Mesothelial cell of epicardium (in vitro differentiated cells): ENCODE measurements at regions not wholly inside any gene's neighbourhood (a gene's known extent, or its start where the extent isn't known, plus 50 kb on each side); places are given as distances from the start of the nearest gene placed in this dataset.

Experiments used
- DNase-seq, 2 experiments: peaks; one replicate each; pipeline ENCODE4 v3.0.0; 2021; ENCODE audit warnings: low spot score in 2 of 2; ENCODE audit not compliant: unreplicated experiment in 2 of 2
- H3K27ac Mint-ChIP-seq: 2 replicates; pipeline ENCODE4 v1.8.0; 2021; ENCODE audit warnings: mixed read lengths
- H3K27me3 Mint-ChIP-seq: 2 replicates; pipeline ENCODE4 v1.8.0; 2021; ENCODE audit warnings: low read depth, mixed read lengths
- H3K36me3 Mint-ChIP-seq: 2 replicates; pipeline ENCODE4 v1.8.0; 2021; ENCODE audit warnings: mixed read lengths
- H3K4me1 Mint-ChIP-seq: 2 replicates; pipeline ENCODE4 v1.8.0; 2021; ENCODE audit warnings: mixed read lengths
- H3K4me3 Mint-ChIP-seq: 2 replicates; pipeline ENCODE4 v1.8.0; 2021; ENCODE audit warnings: mild to moderate bottlenecking, moderate library complexity, mixed read lengths
- H3K9me3 Mint-ChIP-seq: 2 replicates; pipeline ENCODE4 v1.8.0; 2021; ENCODE audit warnings: mixed read lengths
- TF ChIP-seq, protein P1 (sequence below): fragments of 200-600 bp; sonication (generic); IDR thresholded peaks from one replicate; pipeline ENCODE4 v1.5.0; 2021; ENCODE audit warnings: antibody characterized with exemption; ENCODE audit not compliant: unreplicated experiment

- TF ChIP-seq, protein P1, sequence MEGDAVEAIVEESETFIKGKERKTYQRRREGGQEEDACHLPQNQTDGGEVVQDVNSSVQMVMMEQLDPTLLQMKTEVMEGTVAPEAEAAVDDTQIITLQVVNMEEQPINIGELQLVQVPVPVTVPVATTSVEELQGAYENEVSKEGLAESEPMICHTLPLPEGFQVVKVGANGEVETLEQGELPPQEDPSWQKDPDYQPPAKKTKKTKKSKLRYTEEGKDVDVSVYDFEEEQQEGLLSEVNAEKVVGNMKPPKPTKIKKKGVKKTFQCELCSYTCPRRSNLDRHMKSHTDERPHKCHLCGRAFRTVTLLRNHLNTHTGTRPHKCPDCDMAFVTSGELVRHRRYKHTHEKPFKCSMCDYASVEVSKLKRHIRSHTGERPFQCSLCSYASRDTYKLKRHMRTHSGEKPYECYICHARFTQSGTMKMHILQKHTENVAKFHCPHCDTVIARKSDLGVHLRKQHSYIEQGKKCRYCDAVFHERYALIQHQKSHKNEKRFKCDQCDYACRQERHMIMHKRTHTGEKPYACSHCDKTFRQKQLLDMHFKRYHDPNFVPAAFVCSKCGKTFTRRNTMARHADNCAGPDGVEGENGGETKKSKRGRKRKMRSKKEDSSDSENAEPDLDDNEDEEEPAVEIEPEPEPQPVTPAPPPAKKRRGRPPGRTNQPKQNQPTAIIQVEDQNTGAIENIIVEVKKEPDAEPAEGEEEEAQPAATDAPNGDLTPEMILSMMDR, result no peak
- no peak for DNase-seq
- Mint-ChIP-seq H3K9me3 (no peaks in the 10 kb centered on the region), H3K36me3 (no peaks in the 10 kb centered on the region), H3K27me3 (peaks cover 3% of the 10 kb centered on the region), H3K4me1 (peaks cover 23% of the 10 kb centered on the region), H3K27ac (no peak overlapping the region), H3K4me3 (no peak overlapping the region)
Observed at GRCh38 chr6:1082285-1082935, 229.5 kb upstream of the FOXQ1 start.

GRCh38 chr6:1081551-1082284 is 230.2 kb upstream of the FOXQ1 start:
- Mint-ChIP-seq H3K9me3 (no peaks in the 10 kb centered on the region), H3K27ac (no peak overlapping the region), H3K36me3 (no peaks in the 10 kb centered on the region), H3K27me3 (peaks cover 3% of the 10 kb centered on the region), H3K4me1 (peaks cover 16% of the 10 kb centered on the region), H3K4me3 (no peak overlapping the region)
- DNase-seq, result no peak
- TF ChIP-seq, protein P1, result no peak

- Mint-ChIP-seq H3K27ac (no peak overlapping the region), H3K9me3 (no peaks in the 10 kb centered on the region), H3K4me3 (no peak overlapping the region), H3K36me3 (no peaks in the 10 kb centered on the region), H3K4me1 (peaks cover 13% of the 10 kb centered on the region), H3K27me3 (peaks cover 3% of the 10 kb centered on the region)
- no peak for DNase-seq
- TF ChIP-seq, protein P1, result no peak
Observed at GRCh38 chr6:1080453-1081337, 231.2 kb upstream of the FOXQ1 start.

GRCh38 chr6:1079525-1079924 is 232.4 kb upstream of the FOXQ1 start:
- Mint-ChIP-seq H3K9me3 (no peaks in the 10 kb centered on the region), H3K27me3 (peaks cover 9% of the 10 kb centered on the region), H3K36me3 (no peaks in the 10 kb centered on the region), H3K4me1 (peaks cover 13% of the 10 kb centered on the region), H3K4me3 (no peak overlapping the region), H3K27ac (no peak overlapping the region)
- DNase-seq, result no peak
- TF ChIP-seq, protein P1, result no peak

DNA sequence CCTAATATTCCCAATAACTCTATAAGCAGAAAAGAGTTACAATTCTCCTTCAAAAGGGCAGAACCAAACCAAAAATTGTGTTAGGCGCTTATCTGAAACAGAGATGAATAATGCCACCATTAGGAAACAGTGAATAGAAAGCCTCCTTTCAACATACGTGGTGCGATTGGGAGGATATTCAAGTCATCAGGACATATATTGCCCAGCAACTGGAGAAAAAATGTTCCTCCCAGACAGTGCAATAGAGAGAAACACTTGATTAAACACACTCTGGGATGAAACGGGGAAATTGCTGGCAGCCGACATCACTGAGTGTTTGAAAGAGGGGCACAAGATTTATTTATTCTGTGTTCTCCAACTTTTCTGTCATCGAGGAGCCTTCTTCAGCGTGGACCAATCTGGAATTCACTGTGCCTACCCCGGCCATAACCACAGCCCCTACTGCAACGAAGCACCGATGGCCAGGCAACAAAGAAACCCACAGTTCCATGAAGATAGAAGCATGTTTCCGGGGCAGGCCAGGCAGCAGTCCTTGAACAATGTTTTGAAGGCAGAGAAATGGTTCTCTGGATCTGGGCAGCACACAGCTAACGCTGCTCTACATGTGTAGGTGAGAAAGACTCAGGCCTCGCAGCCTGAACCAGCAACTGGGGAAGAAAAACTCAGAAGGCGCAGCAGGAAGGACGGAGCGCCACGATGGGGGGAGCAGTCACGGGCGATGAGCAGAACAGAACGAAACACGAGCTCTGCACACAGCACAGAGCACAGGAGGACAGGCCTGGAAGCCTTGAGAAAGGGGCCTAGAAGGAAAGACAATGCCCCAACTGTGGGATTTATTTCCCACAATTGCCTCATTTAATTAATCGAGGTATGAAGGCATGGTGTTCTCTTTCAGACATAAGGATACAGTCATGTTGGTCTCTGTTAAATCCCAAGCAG is 234.2 kb upstream of the FOXQ1 start:
- peaks cover 9% of the 10 kb centered on the region for H3K27me3 Mint-ChIP-seq
- TF ChIP-seq, protein P1, result no peak
- no peaks in the 10 kb centered on the region for H3K36me3 Mint-ChIP-seq
- no peak overlapping the region for H3K4me3 Mint-ChIP-seq
- H3K9me3 Mint-ChIP-seq, result no peaks in the 10 kb centered on the region
- H3K27ac Mint-ChIP-seq, result no peak overlapping the region
- no peak for DNase-seq
- H3K4me1 Mint-ChIP-seq, result peaks cover 13% of the 10 kb centered on the region
